Endothelial cell of umbilical vein (primary cell): ENCODE measurements at regions not wholly inside any gene's neighbourhood (a gene's known extent, or its start where the extent isn't known, plus 50 kb on each side); places are given as distances from the start of the nearest gene placed in this dataset.

Source experiments
- BruUV-seq: library from RNA; stranded (reverse); fragments of 400-500 nt; replicated peaks from 2 replicates; lab custom pipeline; 2021; lab: Mats Ljungman, UMichigan
- CTCF ChIA-PET: fragments of 300-600, 350-600 bp; sonication (Branson Sonifier 250); formaldehyde crosslinking; loops from one replicate; lab custom pipeline; 2021; ENCODE audit warnings: antibody characterized with exemption, inconsistent platforms; lab: Charles Lee
- POLR2A ChIA-PET: fragments of 300-600, 350-600 bp; sonication (Branson Sonifier 250); formaldehyde crosslinking; loops from one replicate; lab custom pipeline; 2021; ENCODE audit warnings: antibody characterized with exemption, inconsistent platforms; lab: Charles Lee
- DNase-seq: peaks from one replicate; pipeline ENCODE4 v3.0.0-alpha.2; 2011; ENCODE audit warnings: low read depth, low spot score
- FAIRE-seq: peaks from 2 replicates; lab custom pipeline; 2011; peaks lifted over from hg19 to GRCh38; lab: Jason Lieb, UNC
- H2AFZ ChIP-seq: 2 replicates; pipeline ENCODE4 v1.6.0; 2012; ENCODE audit warnings: low read depth, low read length, control low read depth, inconsistent platforms
- H3K27ac ChIP-seq: 2 replicates; pipeline ENCODE4 v1.5.1; 2011; ENCODE audit warnings: low read depth, mild to moderate bottlenecking, control low read depth, low read length, moderate library complexity; ENCODE audit not compliant: insufficient read depth
- H3K27me3 ChIP-seq, 2 experiments: 2 replicates each; pipeline versions ENCODE4 v1.6.0 to v1.6.1; 2011; ENCODE audit warnings: low read length in 2 of 2, mixed read lengths in 1 of 2; ENCODE audit not compliant: control insufficient read depth in 2 of 2, insufficient read depth in 2 of 2
- H3K36me3 ChIP-seq, 2 experiments: 2 replicates in 1 of 2; 3 replicates in 1 of 2; pipeline ENCODE4 v1.5.1; 2011; ENCODE audit warnings: low read length in 2 of 2, mild to moderate bottlenecking in 1 of 2, moderate library complexity in 1 of 2; ENCODE audit not compliant: control insufficient read depth in 2 of 2, insufficient read depth in 2 of 2; ENCODE audit errors: extremely low read depth in 1 of 2
- H3K4me1 ChIP-seq: 3 replicates; pipeline ENCODE4 v1.5.1; 2011; ENCODE audit warnings: mild to moderate bottlenecking, low read length; ENCODE audit not compliant: control insufficient read depth, insufficient read depth; ENCODE audit errors: extremely low read depth
- H3K4me2 ChIP-seq: 2 replicates; pipeline ENCODE4 v1.6.1; 2011; ENCODE audit warnings: low read length, control low read depth, mixed read lengths; ENCODE audit not compliant: insufficient read depth
- H3K4me3 ChIP-seq, 3 experiments: fragments of 200-600 bp in 1 of 3; sonication (generic), shearing (Covaris generic) in 1 of 3; replicated peaks in 1 of 3; 2 replicates each; pipeline ENCODE4 v1.5.1; 2011 to 2016; ENCODE audit warnings: control low read depth in 3 of 3, low read length in 3 of 3, mild to moderate bottlenecking in 2 of 3, inconsistent platforms in 1 of 3, low read depth in 1 of 3, moderate library complexity in 1 of 3; ENCODE audit not compliant: insufficient read depth in 1 of 3
- H3K79me2 ChIP-seq: 2 replicates; pipeline ENCODE4 v1.6.0; 2012; ENCODE audit warnings: low read length, inconsistent platforms; ENCODE audit not compliant: control insufficient read depth, insufficient read depth
- H3K9ac ChIP-seq: replicated peaks from 2 replicates; pipeline ENCODE3; 2011; ENCODE audit warnings: low read length, control low read depth; ENCODE audit not compliant: insufficient read depth; ENCODE audit errors: extremely low read depth
- H3K9me1 ChIP-seq: replicated peaks from 3 replicates; pipeline ENCODE4 v1.6.0; 2011; ENCODE audit warnings: mild to moderate bottlenecking, low read length; ENCODE audit not compliant: control insufficient read depth, insufficient read depth; ENCODE audit errors: extremely low read depth
- H3K9me3 ChIP-seq: replicated peaks from 2 replicates; pipeline ENCODE4 v1.5.1; 2012; ENCODE audit warnings: low read length, inconsistent platforms; ENCODE audit not compliant: control insufficient read depth, insufficient read depth
- H4K20me1 ChIP-seq: replicated peaks from 2 replicates; pipeline ENCODE3; 2011; ENCODE audit warnings: mild to moderate bottlenecking, low read length; ENCODE audit not compliant: control insufficient read depth, insufficient read depth; ENCODE audit errors: extremely low read depth
- CTCF ChIP-seq, 2 donors: IDR thresholded peaks; 1 replicate in 1 of 2; 2 replicates in 1 of 2; pipeline ENCODE4 v1.5.1; 2011; ENCODE audit warnings: low read length in 2 of 2, mild to moderate bottlenecking in 2 of 2, moderate library complexity in 2 of 2, control low read depth in 1 of 2, inconsistent platforms in 1 of 2, low read depth in 1 of 2; ENCODE audit not compliant: insufficient read depth in 1 of 2; ENCODE audit errors: extremely low read depth in 1 of 2
- EZH2 ChIP-seq: IDR thresholded peaks from 2 replicates; pipeline ENCODE4 v1.6.1; 2012; ENCODE audit warnings: borderline replicate concordance, low read depth, mild to moderate bottlenecking, moderate library complexity, low read length, inconsistent platforms; ENCODE audit not compliant: severe bottlenecking
- FOS ChIP-seq: IDR thresholded peaks from 2 replicates; pipeline ENCODE4 v1.6.1; 2011; ENCODE audit warnings: mild to moderate bottlenecking, low read length, moderate library complexity, borderline replicate concordance; ENCODE audit not compliant: insufficient read depth
- GATA2 ChIP-seq: IDR thresholded peaks from 2 replicates; pipeline ENCODE4 v1.7.0; 2011; ENCODE audit warnings: low read depth, mild to moderate bottlenecking, moderate library complexity, mixed read lengths, low read length; ENCODE audit not compliant: insufficient read length, insufficient read depth
- JUN ChIP-seq: IDR thresholded peaks from 2 replicates; pipeline ENCODE4 v1.6.1; 2011; ENCODE audit warnings: borderline replicate concordance, low read depth; ENCODE audit not compliant: insufficient read length, insufficient read depth
- MAX ChIP-seq: IDR thresholded peaks from 2 replicates; pipeline ENCODE4 v1.6.1; 2011; ENCODE audit not compliant: insufficient read depth, insufficient read length
- MYC ChIP-seq: IDR thresholded peaks from one replicate; pipeline ENCODE4 v1.6.1; 2011; ENCODE audit warnings: mild to moderate bottlenecking, low read depth, low read length
- POLR2A ChIP-seq: IDR thresholded peaks from 2 replicates; pipeline ENCODE4 v1.6.1; 2012; ENCODE audit warnings: low read depth, mild to moderate bottlenecking, control low read depth, low read length
- POLR2AphosphoS5 ChIP-seq: IDR thresholded peaks from 2 replicates; pipeline ENCODE4 v1.6.1; 2012; ENCODE audit warnings: low read depth, mild to moderate bottlenecking, control low read depth, low read length, moderate library complexity; ENCODE audit not compliant: insufficient read depth
- dilution Hi-C: fragments of 300-500 bp; cut with MboI; formaldehyde crosslinking; loops from one replicate; pipeline ENCODE4 v1.15.0; 2019; ENCODE audit warnings: low sequenced_read_pairs; ENCODE audit not compliant: extremely low pct_ligation_motif_present
- intact Hi-C: fragments of 100-400 bp; cut with micrococcal nuclease; formaldehyde crosslinking; loops from one replicate; pipeline ENCODE4 v1.10.0; 2022

GRCh38 chr2:122152571-122152970 lies 397.1 kb downstream of the TSN start:
- peaks cover 0 to 3% of the 10 kb centered on the region in 2 experiments for H3K27me3 ChIP-seq
- FAIRE-seq (no peak), DNase-seq (no peak)
- no peaks in the 10 kb centered on the region for H4K20me1 ChIP-seq
- H2AFZ ChIP-seq: no peak overlapping the region
- no TSS peak for BruUV-seq
- no peaks in the 10 kb centered on the region for H3K79me2 ChIP-seq
- POLR2A ChIA-PET: no interaction called here
- intact Hi-C loops: no loop called here
- no peak overlapping the region for H3K27ac ChIP-seq
- H3K4me1 ChIP-seq: no peaks in the 10 kb centered on the region
- TF ChIP-seq MYC (no peak), FOS (no peak), GATA2 (no peak), POLR2AphosphoS5 (no peak), JUN (no peak), EZH2 (no peak), CTCF (IDR thresholded peaks at IDR 0.05; ENCODE audit: extremely low read depth in 1 of 2, insufficient read depth in 1 of 2, low read depth in 1 of 2, low read length in 2 of 2) (no peak), POLR2A (no peak), MAX (no peak)
- no peaks in the 10 kb centered on the region for H3K9me3 ChIP-seq
- H3K4me3 ChIP-seq: no peak overlapping the region
- H3K4me2 ChIP-seq: no peak overlapping the region
- CTCF ChIA-PET: no interaction called here
- H3K36me3 ChIP-seq: no peaks in the 10 kb centered on the region
- H3K9me1 ChIP-seq: no peaks in the 10 kb centered on the region
- dilution Hi-C loops: no loop called here
- H3K9ac ChIP-seq: no peak overlapping the region
